Pancreas (tissue), 10 donors: ENCODE measurements at regions not wholly inside any gene's neighbourhood (a gene's known extent, or its start where the extent isn't known, plus 50 kb on each side); places are given as distances from the start of the nearest gene placed in this dataset.

Source experiments
- ATAC-seq, 4 donors: fragments of 200-7000 bp; cut with Tn5 transposase; one replicate each; pipeline versions ENCODE4 v1.8.0 to v1.9.1; 2020; ENCODE audit warnings: mild to moderate bottlenecking in 4 of 4, moderate library complexity in 4 of 4
- DNase-seq, 6 donors: peaks; one replicate each; pipeline ENCODE4 v3.0.0-alpha.2; 2020
- FAIRE-seq: peaks from 2 replicates; lab custom pipeline; 2012; peaks lifted over from hg19 to GRCh38; lab: Jason Lieb, UNC
- H3K27ac ChIP-seq, 4 donors: fragments of 200-600 bp; sonication (generic); 1 replicate in 3 of 4; 2 replicates in 1 of 4; pipeline versions ENCODE4 v1.5.0 to v1.8.0; 2020
- H3K27me3 ChIP-seq, 4 donors: fragments of 200-600 bp; one replicate each; pipeline ENCODE4 v1.8.0; 2021
- H3K36me3 ChIP-seq, 3 donors: fragments of 200-600 bp; sonication (generic) in 1 of 3; one replicate each; pipeline versions ENCODE4 v1.5.0 to v1.8.0; 2020 to 2021
- H3K4me1 ChIP-seq, 3 donors: fragments of 200-600 bp; one replicate each; pipeline ENCODE4 v1.8.0; 2021
- H3K4me3 ChIP-seq, 4 donors: fragments of 200-600 bp; sonication (generic) in 2 of 4; one replicate each; pipeline versions ENCODE4 v1.5.0 to v1.8.0; 2020 to 2021
- H3K9me3 ChIP-seq, 4 donors: fragments of 200-600 bp; one replicate each; pipeline ENCODE4 v1.8.0; 2021
- CTCF ChIP-seq, 4 donors: fragments of 200-600 bp; sonication (generic) in 3 of 4; IDR thresholded peaks; one replicate each; pipeline versions ENCODE4 v1.5.0 to v1.8.0; 2021; ENCODE audit warnings: antibody characterized with exemption in 4 of 4
- WGBS, 2 donors: extraction: QIAGEN DNeasy Blood & Tissue Kit; methylation state at CpG; one replicate each; pipeline ENCODE4 v1.1.7; 2013; 5-methylcytosine and 5-hydroxymethylcytosine counted together
- intact Hi-C, 3 donors: fragments of 100-400 bp; cut with DNase I; formaldehyde crosslinking; loops; one replicate each; pipeline versions ENCODE4 v1.11.1 to v1.14.2; 2022
- donor health status: healthy with polysubstance abuse.
- donor health status: DM: no; HTN: no; CAD: no; lungs with moderate emphysema.
- donor health status: DM: no; HTN: no; CAD: no.
- donor health status: control.
- donor health status: control.
- donor health status: Bipolar disorder and iron deficiency.
- donor health status: DM: yes; HTN: yes; CAD: no.
- donor health status: DM: no; HTN: no; CAD: no.
- donor health status: DM: no; HTN: no; CAD: no.
- donor health status: DM: yes; HTN: yes; CAD: no.

- FAIRE-seq, result no peak
- Histone ChIP-seq H3K36me3 (no peaks in the 10 kb centered on the region), H3K4me1 (no peaks in the 10 kb centered on the region), H3K9me3 (no peaks in the 10 kb centered on the region), H3K4me3 (no peak overlapping the region), H3K27ac (no peak overlapping the region), H3K27me3 (no peaks in the 10 kb centered on the region)
- ATAC-seq, result no peak
- 84 to 97% methylated on average over 4 of the region's 4 CpGs for WGBS, 2 donors
- TF ChIP-seq CTCF (IDR thresholded peaks at IDR 0.05), result no peak
- intact Hi-C loops, result no loop called here
- DNase-seq, result no peak
Observed at GRCh38 chr4:176924238-176924637, 131.5 kb upstream of the VEGFC start.

GRCh38 chr4:176925962-176926361 is 133.2 kb upstream of the VEGFC start:
- no peak overlapping the region for H3K4me3 ChIP-seq
- no peaks in the 10 kb centered on the region for H3K27me3 ChIP-seq
- no peaks in the 10 kb centered on the region for H3K4me1 ChIP-seq
- no peak overlapping the region for H3K27ac ChIP-seq
- WGBS, 2 donors, result 31 to 54% methylated on average over 2 of the region's 2 CpGs
- no peak for DNase-seq
- no peak for TF ChIP-seq CTCF (IDR thresholded peaks at IDR 0.05)
- H3K36me3 ChIP-seq, result no peaks in the 10 kb centered on the region
- ATAC-seq, result no peak
- no peaks in the 10 kb centered on the region for H3K9me3 ChIP-seq
- FAIRE-seq, result no peak
- intact Hi-C loops, result no loop called here

- 63 to 78% methylated on average over 1 of the region's 1 CpG for whole genome bisulfite sequencing, 2 donors
- FAIRE-seq, result no peak
- TF ChIP-seq CTCF (IDR thresholded peaks at IDR 0.05), result no peak
Observed at GRCh38 chr4:176927117-176927516, 134.4 kb upstream of the VEGFC start.

GRCh38 chr4:176927664-176928063 is 134.9 kb upstream of the VEGFC start:
- no peak overlapping the region for H3K27ac ChIP-seq
- H3K4me3 ChIP-seq, result no peak overlapping the region
- no peak for DNase-seq
- no peak for TF ChIP-seq CTCF (IDR thresholded peaks at IDR 0.05)
- H3K4me1 ChIP-seq, result no peaks in the 10 kb centered on the region
- H3K9me3 ChIP-seq, result no peaks in the 10 kb centered on the region
- WGBS, 2 donors, result 24 to 32% methylated on average over 2 of the region's 2 CpGs
- H3K36me3 ChIP-seq, result no peaks in the 10 kb centered on the region
- no peak for ATAC-seq
- intact Hi-C loops, result no loop called here
- FAIRE-seq, result no peak
- no peaks in the 10 kb centered on the region for H3K27me3 ChIP-seq

More at GRCh38 chr4:176927117-176927516, 134.4 kb upstream of the VEGFC start:
- Histone ChIP-seq H3K9me3 (no peaks in the 10 kb centered on the region), H3K4me1 (no peaks in the 10 kb centered on the region), H3K36me3 (no peaks in the 10 kb centered on the region), H3K27ac (no peak overlapping the region), H3K27me3 (no peaks in the 10 kb centered on the region), H3K4me3 (no peak overlapping the region)
- DNase-seq, result no peak
- ATAC-seq, result no peak
- intact Hi-C loops, result no loop called here

- H3K4me3 ChIP-seq, result no peak overlapping the region
- H3K27me3 ChIP-seq, result no peaks in the 10 kb centered on the region
- no peaks in the 10 kb centered on the region for H3K36me3 ChIP-seq
- no peaks in the 10 kb centered on the region for H3K9me3 ChIP-seq
- DNase-seq, result no peak
- TF ChIP-seq CTCF (IDR thresholded peaks at IDR 0.05), result no peak
- ATAC-seq, result no peak
- no peak for FAIRE-seq
- intact Hi-C loops, result no loop called here
- 22 to 41% methylated on average over 4 of the region's 4 CpGs for WGBS, 2 donors
- H3K4me1 ChIP-seq, result no peaks in the 10 kb centered on the region
- H3K27ac ChIP-seq, result no peak overlapping the region
Observed at GRCh38 chr4:176939445-176939844, 146.7 kb upstream of the VEGFC start.
